ENCODE measurements at regions not wholly inside any gene's neighbourhood (a gene's known extent, or its start where the extent isn't known, plus 50 kb on each side); places are given as distances from the start of the nearest gene placed in this dataset.

DNA sequence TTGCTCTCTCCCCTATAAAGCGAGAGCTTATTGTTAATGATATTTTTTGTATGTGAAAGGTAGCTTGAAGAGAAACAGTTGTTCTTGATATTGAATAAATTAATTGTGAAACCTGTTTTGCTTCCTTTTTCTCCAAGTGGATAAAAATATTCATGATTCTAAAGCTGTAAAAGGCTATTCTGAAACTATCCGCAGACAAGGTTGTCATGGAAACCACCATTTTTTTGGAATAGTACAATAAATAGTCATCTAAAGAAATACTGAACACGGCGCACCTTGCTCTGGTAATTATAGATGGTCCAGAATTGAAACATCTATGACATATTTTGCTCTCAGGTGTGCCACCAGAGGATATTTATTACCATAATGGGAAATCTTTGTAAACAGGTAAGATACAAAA, 1103.0 kb upstream of the SLC39A10 start:
- Histone ChIP-seq H3K9me2 (no peaks in the 10 kb centered on the region), H3K27me3 (ENCODE audit: insufficient read depth) (no peaks in the 10 kb centered on the region), H2AFZ (ENCODE audit: low read depth) (no peak overlapping the region), H3K9me3 (no peaks in the 10 kb centered on the region), H3K4me2 (no peak overlapping the region), H3K36me3 (replicated peaks in 1 of 2; ENCODE audit: control insufficient read depth in 1 of 2, insufficient read depth in 2 of 2, low read length in 1 of 2) (no peaks in the 10 kb centered on the region), H3F3A (replicated peaks; ENCODE audit: insufficient read depth) (no peaks in the 10 kb centered on the region), H3K79me2 (ENCODE audit: insufficient read depth) (no peaks in the 10 kb centered on the region), H3K4me3 (ENCODE audit: low read depth in 2 of 2, low read length in 1 of 2) (no peak overlapping the region), H4K20me1 (ENCODE audit: insufficient read depth) (no peaks in the 10 kb centered on the region), H3K9ac (no peak overlapping the region), H3K4me1 (ENCODE audit: control insufficient read depth in 1 of 2, insufficient read depth in 2 of 2, low read depth in 1 of 2, low read length in 1 of 2) (no peaks in the 10 kb centered on the region), H3K27ac (ENCODE audit: low read depth in 2 of 2, low read length in 1 of 2) (no peak overlapping the region)
- TF ChIP-seq RCOR1 (IDR thresholded peaks at IDR 0.05; ENCODE audit: low read length): no peak
- DNase-seq: no peak
- WGBS (ENCODE audit: low lambda C conversion rate): 10% methylated on average over 4 of the region's 4 CpGs
- ChIA-PET CTCF (interaction anchor here (0.6 kb wide), 1 partner anchor 1076 kb away, joined by 3 read pairs; no protein-coding TSS in a partner anchor), POLR2A (no interaction called here)

DNA sequence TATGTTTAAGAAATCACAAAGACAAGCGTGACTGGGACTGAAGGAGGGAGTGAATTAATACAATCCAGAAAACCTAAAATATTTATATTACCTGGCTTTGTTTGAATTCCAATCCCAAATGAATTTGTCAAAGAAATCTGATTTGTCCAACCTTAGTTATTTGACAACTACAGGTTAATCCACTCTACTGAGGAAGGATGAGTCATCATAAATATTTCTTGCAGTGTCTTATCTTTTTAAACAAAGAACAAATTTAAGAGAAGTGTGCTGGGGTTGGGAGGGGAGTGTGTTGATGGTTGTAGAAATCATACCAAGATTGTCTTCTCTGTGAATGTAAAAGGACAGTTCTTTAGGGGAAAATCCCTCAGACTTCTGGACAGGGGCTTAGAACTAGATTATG, 1106.3 kb upstream of the SLC39A10 start:
- H3K4me3 ChIP-seq (ENCODE audit: low read depth in 2 of 2, low read length in 1 of 2): no peak overlapping the region
- WGBS (ENCODE audit: low lambda C conversion rate): 16% methylated on average over 1 of the region's 1 CpG
- CTCF ChIA-PET: no interaction called here
- no peak overlapping the region for H3K4me2 ChIP-seq
- H3K36me3 ChIP-seq (replicated peaks in 1 of 2; ENCODE audit: control insufficient read depth in 1 of 2, insufficient read depth in 2 of 2, low read length in 1 of 2): no peaks in the 10 kb centered on the region
- no peaks in the 10 kb centered on the region for H3K27me3 ChIP-seq (ENCODE audit: insufficient read depth)
- no peak overlapping the region for H3K27ac ChIP-seq (ENCODE audit: low read depth in 2 of 2, low read length in 1 of 2)
- no peaks in the 10 kb centered on the region for H4K20me1 ChIP-seq (ENCODE audit: insufficient read depth)
- TF ChIP-seq RFX5 (IDR thresholded peaks at IDR 0.05; ENCODE audit: low read length) (no peak), MXI1 (IDR thresholded peaks at IDR 0.05; ENCODE audit: low read depth, low read length) (no peak), EP300 (IDR thresholded peaks at IDR 0.05; ENCODE audit: borderline replicate concordance in 1 of 2, low read depth in 1 of 2, low read length in 1 of 2) (no peak), SIN3A (IDR thresholded peaks at IDR 0.05; ENCODE audit: borderline replicate concordance, low read depth, low read length) (no peak), TAF1 (IDR thresholded peaks at IDR 0.05; ENCODE audit: borderline replicate concordance, low read depth, low read length) (no peak), FOSL2 (IDR thresholded peaks at IDR 0.05; ENCODE audit: borderline replicate concordance, low read depth) (no peak), FOXJ3 (CRISPR knock-in tag; IDR thresholded peaks at IDR 0.05) (no peak), MEF2A (IDR thresholded peaks at IDR 0.05; ENCODE audit: borderline replicate concordance, low read depth) (no peak), RXRA (IDR thresholded peaks at IDR 0.05; ENCODE audit: borderline replicate concordance, low read depth) (no peak), TCF12 (IDR thresholded peaks at IDR 0.05) (no peak), SMC3 (IDR thresholded peaks at IDR 0.05; ENCODE audit: low read depth, low read length) (no peak), TEAD4 (IDR thresholded peaks at IDR 0.05; ENCODE audit: borderline replicate concordance, insufficient read depth) (no peak)
- TF ChIP-seq, protein P1, sequence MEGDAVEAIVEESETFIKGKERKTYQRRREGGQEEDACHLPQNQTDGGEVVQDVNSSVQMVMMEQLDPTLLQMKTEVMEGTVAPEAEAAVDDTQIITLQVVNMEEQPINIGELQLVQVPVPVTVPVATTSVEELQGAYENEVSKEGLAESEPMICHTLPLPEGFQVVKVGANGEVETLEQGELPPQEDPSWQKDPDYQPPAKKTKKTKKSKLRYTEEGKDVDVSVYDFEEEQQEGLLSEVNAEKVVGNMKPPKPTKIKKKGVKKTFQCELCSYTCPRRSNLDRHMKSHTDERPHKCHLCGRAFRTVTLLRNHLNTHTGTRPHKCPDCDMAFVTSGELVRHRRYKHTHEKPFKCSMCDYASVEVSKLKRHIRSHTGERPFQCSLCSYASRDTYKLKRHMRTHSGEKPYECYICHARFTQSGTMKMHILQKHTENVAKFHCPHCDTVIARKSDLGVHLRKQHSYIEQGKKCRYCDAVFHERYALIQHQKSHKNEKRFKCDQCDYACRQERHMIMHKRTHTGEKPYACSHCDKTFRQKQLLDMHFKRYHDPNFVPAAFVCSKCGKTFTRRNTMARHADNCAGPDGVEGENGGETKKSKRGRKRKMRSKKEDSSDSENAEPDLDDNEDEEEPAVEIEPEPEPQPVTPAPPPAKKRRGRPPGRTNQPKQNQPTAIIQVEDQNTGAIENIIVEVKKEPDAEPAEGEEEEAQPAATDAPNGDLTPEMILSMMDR (IDR thresholded peaks at IDR 0.05): no peak
- TF ChIP-seq, protein P2, sequence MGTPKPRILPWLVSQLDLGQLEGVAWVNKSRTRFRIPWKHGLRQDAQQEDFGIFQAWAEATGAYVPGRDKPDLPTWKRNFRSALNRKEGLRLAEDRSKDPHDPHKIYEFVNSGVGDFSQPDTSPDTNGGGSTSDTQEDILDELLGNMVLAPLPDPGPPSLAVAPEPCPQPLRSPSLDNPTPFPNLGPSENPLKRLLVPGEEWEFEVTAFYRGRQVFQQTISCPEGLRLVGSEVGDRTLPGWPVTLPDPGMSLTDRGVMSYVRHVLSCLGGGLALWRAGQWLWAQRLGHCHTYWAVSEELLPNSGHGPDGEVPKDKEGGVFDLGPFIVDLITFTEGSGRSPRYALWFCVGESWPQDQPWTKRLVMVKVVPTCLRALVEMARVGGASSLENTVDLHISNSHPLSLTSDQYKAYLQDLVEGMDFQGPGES (IDR thresholded peaks at IDR 0.05; ENCODE audit: low read depth, low read length): no peak
- H3K4me1 ChIP-seq (ENCODE audit: control insufficient read depth in 1 of 2, insufficient read depth in 2 of 2, low read depth in 1 of 2, low read length in 1 of 2): no peaks in the 10 kb centered on the region
- no peaks in the 10 kb centered on the region for H3K9me3 ChIP-seq
- no peak overlapping the region for H3K9ac ChIP-seq
- POLR2A ChIA-PET: no interaction called here
- DNase-seq: no peak
- no peaks in the 10 kb centered on the region for H3F3A ChIP-seq (replicated peaks; ENCODE audit: insufficient read depth)
- no peak overlapping the region for H2AFZ ChIP-seq (ENCODE audit: low read depth)
- H3K9me2 ChIP-seq: no peaks in the 10 kb centered on the region
- no peaks in the 10 kb centered on the region for H3K79me2 ChIP-seq (ENCODE audit: insufficient read depth)
